HS-5 (cell line): ENCODE measurements at regions not wholly inside any gene's neighbourhood (a gene's known extent, or its start where the extent isn't known, plus 50 kb on each side); places are given as distances from the start of the nearest gene placed in this dataset.
"Not testable (repeated sequence)": the region's sequence is repeated elsewhere in the genome, so short reads cannot be mapped to it uniquely, and the experiment has no call there.

Experiments used
- DNase-seq: peaks from one replicate; pipeline ENCODE4 v3.0.0-alpha.2; 2012; ENCODE audit warnings: low read depth

GRCh38 chr18:1416074-1416473, 511.4 kb downstream of the ADCYAP1 start:
- DNase-seq: no peak

GRCh38 chr18:1421502-1421901, 516.8 kb downstream of the ADCYAP1 start:
- no peak for DNase-seq

- DNase-seq: no peak
Measured at GRCh38 chr18:1422634-1423033, 518.0 kb downstream of the ADCYAP1 start.

GRCh38 chr18:1425679-1426078, 521.0 kb downstream of the ADCYAP1 start:
- DNase-seq: no peak

- no peak for DNase-seq
Measured at GRCh38 chr18:1435487-1435886, 530.8 kb downstream of the ADCYAP1 start.

- no peak for DNase-seq
Measured at GRCh38 chr18:1436199-1436598, 531.5 kb downstream of the ADCYAP1 start.

- DNase-seq: no peak
Measured at GRCh38 chr18:1438458-1438910, 533.8 kb downstream of the ADCYAP1 start.

- DNase-seq: no peak
Measured at GRCh38 chr18:1438967-1439366, 534.3 kb downstream of the ADCYAP1 start.

GRCh38 chr18:1444062-1444461, 539.4 kb downstream of the ADCYAP1 start:
- DNase-seq: not testable (repeated sequence)

- no peak for DNase-seq
Measured at GRCh38 chr18:1446765-1447164, 542.1 kb downstream of the ADCYAP1 start.

- no peak for DNase-seq
Measured at GRCh38 chr18:1452821-1453220, 548.1 kb downstream of the ADCYAP1 start.

- no peak for DNase-seq
Measured at GRCh38 chr18:1455605-1456004, 550.9 kb downstream of the ADCYAP1 start.

- no peak for DNase-seq
Measured at GRCh38 chr18:1458547-1458946, 553.9 kb downstream of the ADCYAP1 start.

GRCh38 chr18:1463981-1464380, 559.3 kb downstream of the ADCYAP1 start:
- DNase-seq: no peak

GRCh38 chr18:1464444-1465217, 560.0 kb downstream of the ADCYAP1 start:
- DNase-seq: no peak

- DNase-seq: no peak
Measured at GRCh38 chr18:1466035-1466434, 561.4 kb downstream of the ADCYAP1 start.

- no peak for DNase-seq
Measured at GRCh38 chr18:1467461-1467964, 562.8 kb downstream of the ADCYAP1 start.

GRCh38 chr18:1468550-1468949, 563.9 kb downstream of the ADCYAP1 start:
- no peak for DNase-seq

- no peak for DNase-seq
Measured at GRCh38 chr18:1475867-1476266, 571.2 kb downstream of the ADCYAP1 start.

GRCh38 chr18:1480309-1480708, 575.6 kb downstream of the ADCYAP1 start:
- no peak for DNase-seq

- DNase-seq: no peak
Measured at GRCh38 chr18:1481577-1481976, 576.9 kb downstream of the ADCYAP1 start.

- peak; percentile 5 for DNase-seq
Measured at GRCh38 chr18:1483385-1483784, 578.7 kb downstream of the ADCYAP1 start.

GRCh38 chr18:1487457-1487856, 582.8 kb downstream of the ADCYAP1 start:
- no peak for DNase-seq

- no peak for DNase-seq
Measured at GRCh38 chr18:1488394-1488793, 583.7 kb downstream of the ADCYAP1 start.
